HUES48 (cell line): ENCODE measurements at regions not wholly inside any gene's neighbourhood (a gene's known extent, or its start where the extent isn't known, plus 50 kb on each side); places are given as distances from the start of the nearest gene placed in this dataset.

Experiments used
- H3K27ac ChIP-seq: one replicate; pipeline ENCODE4 v1.7.0; 2013; ENCODE audit warnings: low read depth, low read length, inconsistent platforms
- H3K27me3 ChIP-seq: 2 replicates; pipeline ENCODE4 v1.6.1; 2013; ENCODE audit warnings: mild to moderate bottlenecking, low read length; ENCODE audit not compliant: control insufficient read depth, insufficient read depth
- H3K36me3 ChIP-seq: 2 replicates; pipeline ENCODE4 v1.6.1; 2013; ENCODE audit warnings: low read length; ENCODE audit not compliant: control insufficient read depth, insufficient read depth
- H3K4me1 ChIP-seq: 2 replicates; pipeline ENCODE4 v1.6.1; 2013; ENCODE audit warnings: mild to moderate bottlenecking, low read length; ENCODE audit not compliant: control insufficient read depth, insufficient read depth
- H3K4me3 ChIP-seq: 2 replicates; pipeline ENCODE4 v1.5.1; 2013; ENCODE audit warnings: mild to moderate bottlenecking, low read depth, low read length
- H3K9ac ChIP-seq: 2 replicates; pipeline ENCODE4 v1.6.1; 2013; ENCODE audit warnings: mild to moderate bottlenecking, low read depth, low read length, moderate library complexity
- H3K9me3 ChIP-seq: 2 replicates; pipeline ENCODE4 v1.6.1; 2013; ENCODE audit warnings: low read length; ENCODE audit not compliant: control insufficient read depth, insufficient read depth

DNA sequence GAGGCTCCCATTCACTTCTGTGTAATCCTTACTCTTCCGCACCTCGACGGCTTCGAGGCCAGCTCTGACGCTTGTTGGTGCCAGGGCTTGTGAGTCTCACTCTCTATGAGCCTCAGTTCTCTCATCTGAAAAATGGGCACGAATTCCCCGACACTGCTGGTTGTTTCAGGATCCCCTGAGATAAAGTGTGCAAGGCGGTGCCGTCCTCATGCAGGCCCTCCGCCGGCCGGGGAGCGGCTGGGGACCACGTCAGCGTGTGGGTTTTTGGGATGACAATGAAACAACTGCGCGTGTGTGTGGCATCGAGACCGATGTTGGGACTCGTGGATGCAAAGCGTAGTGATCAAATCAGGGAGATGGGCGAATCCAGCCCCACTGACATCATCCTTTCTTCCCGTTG, 75.6 kb downstream of the FOXL3 start:
- Histone ChIP-seq H3K27me3 (no peaks in the 10 kb centered on the region), H3K4me3 (no peak overlapping the region), H3K27ac (no peak overlapping the region), H3K36me3 (no peaks in the 10 kb centered on the region), H3K4me1 (peaks cover 8% of the 10 kb centered on the region; the same call in 1 of the 2 replicates), H3K9me3 (no peaks in the 10 kb centered on the region), H3K9ac (no peak overlapping the region)

DNA sequence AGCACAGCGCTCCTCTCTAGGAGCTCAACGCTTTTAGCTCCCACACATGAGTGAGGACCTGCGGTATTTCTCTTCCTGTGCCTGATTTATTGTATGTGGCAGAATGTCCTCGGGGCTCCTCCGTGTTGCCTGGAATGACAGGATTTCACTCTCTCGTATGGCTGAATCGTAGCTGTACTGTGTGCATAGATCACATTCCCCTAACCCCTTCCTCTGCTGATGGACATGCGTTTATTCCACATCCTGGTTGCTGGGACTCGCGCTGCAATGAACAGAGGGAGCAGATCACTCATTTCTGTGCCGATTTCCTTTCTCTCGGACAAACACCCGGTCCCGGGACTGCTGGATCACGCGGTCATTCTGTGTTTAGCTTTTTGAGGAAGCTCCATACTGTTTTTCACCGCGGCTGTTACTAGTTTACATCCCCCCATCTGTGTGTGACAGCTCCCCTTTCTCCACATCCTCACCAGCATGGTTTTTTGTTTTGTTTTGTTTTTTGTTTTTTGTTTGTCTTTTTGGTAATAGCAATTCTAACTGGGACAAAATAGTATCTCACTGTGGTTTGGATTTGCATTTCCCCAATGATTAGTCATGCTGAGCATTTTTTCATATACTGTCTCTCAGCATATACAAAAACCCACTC, 76.3 kb downstream of the FOXL3 start:
- no peak overlapping the region for H3K9ac ChIP-seq

DNA sequence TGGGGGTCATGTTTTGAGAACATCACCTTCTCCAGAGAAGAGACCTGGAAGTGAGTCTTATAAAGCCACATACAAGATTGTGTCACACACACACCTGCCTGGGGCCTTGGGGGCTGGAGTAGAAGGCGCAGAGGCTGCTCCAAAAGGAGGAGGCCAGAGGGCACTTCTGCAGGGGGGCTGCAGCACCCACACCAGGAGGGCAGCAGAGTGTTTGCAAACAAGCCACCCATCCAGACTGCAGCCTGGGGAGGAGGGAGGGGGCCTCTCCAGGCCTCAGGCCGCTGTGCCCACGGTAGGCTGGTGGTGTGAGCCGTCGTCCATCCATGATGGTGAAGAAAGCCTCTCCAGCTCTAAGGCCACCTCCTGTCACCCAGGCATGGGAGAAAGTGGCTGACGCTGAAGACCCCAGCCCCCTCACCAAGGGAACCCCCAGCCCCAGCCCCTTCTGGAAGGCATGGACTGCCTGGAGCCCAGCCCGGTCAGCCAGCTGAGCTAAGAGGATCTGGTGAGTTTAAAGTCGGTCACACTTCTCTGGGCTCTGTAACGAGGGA, 77.5 kb downstream of the FOXL3 start:
- Histone ChIP-seq H3K27ac (no peak overlapping the region), H3K27me3 (no peaks in the 10 kb centered on the region), H3K4me3 (no peak overlapping the region), H3K36me3 (no peaks in the 10 kb centered on the region), H3K4me1 (peaks cover 8% of the 10 kb centered on the region; the same call in 1 of the 2 replicates), H3K9ac (no peak overlapping the region), H3K9me3 (no peaks in the 10 kb centered on the region)

More for the DNA sequence above, 76.3 kb downstream of the FOXL3 start:
- Histone ChIP-seq H3K4me1 (peaks cover 8% of the 10 kb centered on the region; the same call in 1 of the 2 replicates), H3K9me3 (no peaks in the 10 kb centered on the region), H3K36me3 (no peaks in the 10 kb centered on the region), H3K4me3 (no peak overlapping the region), H3K27me3 (no peaks in the 10 kb centered on the region), H3K27ac (no peak overlapping the region)

DNA sequence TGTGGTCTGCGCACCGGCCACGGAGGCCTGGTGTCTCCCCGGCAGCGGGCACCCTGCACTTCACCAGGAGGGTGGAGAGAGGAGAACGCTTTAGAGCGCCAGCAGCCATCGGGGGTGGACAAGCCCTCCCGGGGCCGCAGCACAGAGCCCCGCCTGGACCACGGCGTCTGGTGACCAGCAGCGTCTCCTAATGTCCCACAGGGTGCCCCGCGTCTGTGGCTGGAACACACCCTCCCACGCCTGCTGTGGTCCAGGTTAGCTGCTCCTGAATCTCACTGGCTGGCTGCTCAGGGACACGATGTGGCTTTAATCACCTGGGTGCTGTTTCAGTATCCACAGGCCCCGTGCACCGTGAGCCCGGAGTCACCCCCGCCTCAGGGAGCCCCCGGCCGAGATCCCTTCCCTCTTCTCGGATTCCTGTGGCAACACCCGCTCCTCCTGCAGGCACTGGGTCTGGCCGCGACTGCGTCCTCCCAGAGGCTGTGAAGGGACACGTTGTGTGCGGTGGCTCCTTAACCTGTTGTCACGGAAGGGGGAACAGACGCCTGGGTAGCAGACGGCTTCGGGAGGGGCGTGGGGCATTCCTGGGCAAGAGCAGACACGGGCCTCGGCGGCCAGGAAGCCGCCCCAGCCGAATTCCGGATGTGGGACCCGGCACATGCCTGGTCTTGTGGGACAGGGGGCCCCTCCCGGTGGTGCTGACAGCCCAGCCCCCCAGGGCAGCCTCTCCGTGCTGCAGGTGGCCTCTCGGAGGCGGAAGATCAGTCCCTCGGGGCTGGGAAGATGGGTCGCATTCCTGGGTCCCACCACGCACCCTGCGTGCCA, 78.9 kb downstream of the FOXL3 start:
- no peaks in the 10 kb centered on the region for H3K9me3 ChIP-seq
- H3K27me3 ChIP-seq: no peaks in the 10 kb centered on the region
- no peak overlapping the region for H3K27ac ChIP-seq
- no peak overlapping the region for H3K4me3 ChIP-seq
- peaks cover 8% of the 10 kb centered on the region; the same call in 1 of the 2 replicates for H3K4me1 ChIP-seq
- H3K36me3 ChIP-seq: no peaks in the 10 kb centered on the region
- no peak overlapping the region for H3K9ac ChIP-seq

DNA sequence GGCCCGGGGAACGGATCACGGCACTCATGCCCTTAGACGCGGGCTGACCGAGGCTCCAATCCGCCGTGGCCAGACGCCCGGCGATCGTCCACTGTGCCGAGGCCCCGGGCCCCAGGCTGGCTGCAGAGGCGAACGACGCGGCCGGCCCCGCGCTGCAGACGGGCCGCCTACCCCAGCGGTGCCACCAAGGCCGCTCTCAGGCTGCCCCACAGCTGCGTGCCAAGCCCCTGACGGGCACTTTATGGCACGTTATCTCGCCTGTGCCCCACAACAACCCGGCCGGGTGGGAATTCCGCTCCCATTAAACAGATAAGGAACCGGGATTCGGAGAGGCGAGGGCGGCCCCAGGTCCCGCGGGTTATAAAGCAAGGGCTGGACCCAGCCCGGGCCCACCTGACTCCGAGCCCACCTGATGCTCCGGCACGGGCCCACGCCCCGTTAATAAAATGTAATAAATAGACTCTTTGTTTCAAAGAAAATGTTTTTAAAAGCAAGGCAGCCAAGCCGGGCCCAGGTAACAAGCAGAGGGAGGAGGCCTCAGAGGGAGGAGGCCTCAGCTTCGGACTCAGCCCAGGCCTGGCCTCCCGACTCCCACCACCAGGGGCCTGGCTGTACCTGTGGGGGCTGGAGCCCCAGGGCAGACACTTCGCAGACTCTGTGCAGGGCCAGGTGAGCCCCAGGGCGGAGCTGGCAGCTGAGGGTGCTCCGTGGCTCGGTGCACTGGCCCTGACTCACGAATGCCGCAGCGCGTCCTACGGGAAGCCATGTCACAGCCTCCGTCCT, 79.7 kb downstream of the FOXL3 start:
- no peaks in the 10 kb centered on the region for H3K9me3 ChIP-seq
- H3K27me3 ChIP-seq: no peaks in the 10 kb centered on the region
- H3K4me1 ChIP-seq: peaks cover 8% of the 10 kb centered on the region; the same call in 1 of the 2 replicates
- no peak overlapping the region for H3K9ac ChIP-seq
- H3K27ac ChIP-seq: no peak overlapping the region
- no peak overlapping the region for H3K4me3 ChIP-seq
- H3K36me3 ChIP-seq: no peaks in the 10 kb centered on the region

DNA sequence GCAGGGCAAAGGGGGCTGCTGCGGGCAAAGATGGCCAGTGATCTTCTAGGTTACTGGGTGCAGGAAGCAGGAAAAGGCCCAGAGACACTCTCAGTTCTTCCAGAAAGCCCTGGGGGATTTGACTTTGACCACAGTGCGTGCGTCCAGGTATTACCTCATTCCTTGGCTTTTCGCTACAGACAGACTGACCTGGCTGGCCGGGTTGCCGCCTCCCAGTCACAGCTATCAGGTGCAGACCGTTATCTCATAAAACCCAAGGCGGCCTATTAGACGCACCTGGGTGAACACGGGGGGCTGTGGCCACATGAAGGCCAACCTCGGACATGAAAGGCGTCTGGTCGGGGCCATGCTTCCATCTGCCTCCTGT, 80.3 kb downstream of the FOXL3 start:
- Histone ChIP-seq H3K27ac (no peak overlapping the region), H3K27me3 (no peaks in the 10 kb centered on the region), H3K4me1 (peaks cover 8% of the 10 kb centered on the region; the same call in 1 of the 2 replicates), H3K36me3 (no peaks in the 10 kb centered on the region), H3K9me3 (no peaks in the 10 kb centered on the region), H3K9ac (no peak overlapping the region), H3K4me3 (no peak overlapping the region)

DNA sequence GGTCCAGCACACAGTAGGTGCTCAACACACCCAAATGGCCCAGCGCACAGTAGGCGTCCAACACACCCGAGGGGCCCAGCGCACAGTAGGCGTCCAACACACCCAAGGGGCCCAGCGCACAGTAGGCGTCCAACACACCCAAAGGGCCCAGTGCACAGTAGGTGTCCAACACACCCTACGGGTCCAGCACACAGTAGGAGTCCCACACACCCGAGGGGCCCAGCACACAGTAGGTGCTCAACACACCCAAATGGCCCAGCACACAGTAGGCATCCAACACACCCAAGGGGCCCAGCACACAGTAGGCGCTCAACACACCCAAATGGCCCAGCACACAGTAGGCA, 80.8 kb downstream of the FOXL3 start:
- Histone ChIP-seq H3K4me1 (peaks cover 8% of the 10 kb centered on the region; the same call in 1 of the 2 replicates), H3K27me3 (no peaks in the 10 kb centered on the region), H3K4me3 (no peak overlapping the region), H3K27ac (no peak overlapping the region), H3K9me3 (no peaks in the 10 kb centered on the region), H3K36me3 (no peaks in the 10 kb centered on the region), H3K9ac (no peak overlapping the region)

DNA sequence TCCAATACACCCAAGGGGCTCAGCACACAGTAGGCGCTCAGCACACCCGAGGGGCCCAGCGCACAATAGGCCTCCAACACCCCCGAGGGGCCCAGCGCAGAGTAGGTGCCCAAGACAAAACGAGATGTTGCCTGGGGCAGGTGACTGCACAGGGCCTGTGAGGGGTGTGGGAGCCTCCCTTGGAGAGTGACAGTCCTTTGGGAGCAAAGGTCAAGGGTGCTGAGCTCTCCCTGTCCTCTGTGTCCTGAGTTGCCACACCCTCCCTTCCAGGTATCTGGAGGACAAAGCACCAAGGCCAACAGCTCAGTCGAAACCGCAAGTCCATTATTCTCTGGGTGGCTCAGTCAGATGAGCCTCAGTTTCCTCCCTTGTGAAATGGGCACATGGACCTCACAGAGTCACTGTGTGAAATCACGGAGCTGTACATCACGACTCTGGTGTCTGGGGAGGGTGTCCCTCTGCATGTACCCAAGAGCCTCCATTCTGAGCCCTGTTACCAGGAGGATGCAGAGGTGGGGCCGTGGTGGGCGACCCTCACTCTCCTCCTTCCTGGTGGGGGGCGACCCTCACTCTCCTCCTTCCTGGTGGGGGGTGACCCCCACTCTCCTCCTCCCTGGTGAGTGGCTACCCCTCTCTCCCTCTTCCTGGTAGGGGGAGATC, 81.3 kb downstream of the FOXL3 start:
- H3K4me1 ChIP-seq: peaks cover 4% of the 10 kb centered on the region; the same call in 1 of the 2 replicates
- H3K9me3 ChIP-seq: no peaks in the 10 kb centered on the region
- no peak overlapping the region for H3K4me3 ChIP-seq
- H3K36me3 ChIP-seq: no peaks in the 10 kb centered on the region
- H3K27ac ChIP-seq: no peak overlapping the region
- H3K27me3 ChIP-seq: no peaks in the 10 kb centered on the region
- H3K9ac ChIP-seq: no peak overlapping the region

DNA sequence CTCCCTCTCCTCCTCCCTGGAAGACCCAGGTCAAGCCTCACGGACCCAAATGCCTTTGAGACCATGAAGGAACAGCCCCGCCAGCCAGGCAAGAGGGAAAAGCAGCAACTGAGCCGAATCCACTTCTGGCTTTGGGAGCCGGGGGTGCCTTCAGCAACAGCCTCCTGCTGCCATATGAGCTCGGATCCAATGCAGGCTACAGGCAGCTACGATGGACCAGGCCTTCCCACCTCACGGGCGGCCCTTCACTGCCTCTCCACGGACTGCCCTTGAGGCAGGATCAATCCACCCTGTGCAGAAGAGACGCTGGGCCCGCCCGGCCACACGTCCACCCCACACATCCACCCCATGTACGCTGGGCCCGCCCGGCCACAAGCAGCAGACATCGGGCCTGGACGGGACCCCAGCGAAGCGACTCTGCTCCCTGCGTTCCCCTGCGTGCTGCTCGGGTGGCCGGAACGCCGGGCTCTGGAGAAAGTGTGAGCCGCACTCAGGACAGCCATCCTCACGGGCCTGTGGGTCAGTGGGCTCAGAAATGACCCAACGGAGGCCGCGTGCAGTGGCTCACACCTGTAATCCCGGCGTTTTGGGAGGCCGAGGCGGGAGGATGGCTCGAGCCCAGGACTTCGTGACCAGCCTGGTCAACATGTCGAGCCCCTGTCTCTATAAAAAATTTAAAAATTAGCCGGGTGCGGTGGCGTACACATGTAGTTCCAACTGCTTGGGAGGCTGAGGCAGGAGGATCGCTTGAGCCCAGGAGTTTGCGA, 82.0 kb downstream of the FOXL3 start:
- H3K4me3 ChIP-seq: no peak overlapping the region
- H3K27ac ChIP-seq: no peak overlapping the region
- H3K36me3 ChIP-seq: no peaks in the 10 kb centered on the region
- no peaks in the 10 kb centered on the region for H3K27me3 ChIP-seq
- H3K4me1 ChIP-seq: no peaks in the 10 kb centered on the region; the same call in 1 of the 2 replicates
- H3K9ac ChIP-seq: no peak overlapping the region
- H3K9me3 ChIP-seq: no peaks in the 10 kb centered on the region

DNA sequence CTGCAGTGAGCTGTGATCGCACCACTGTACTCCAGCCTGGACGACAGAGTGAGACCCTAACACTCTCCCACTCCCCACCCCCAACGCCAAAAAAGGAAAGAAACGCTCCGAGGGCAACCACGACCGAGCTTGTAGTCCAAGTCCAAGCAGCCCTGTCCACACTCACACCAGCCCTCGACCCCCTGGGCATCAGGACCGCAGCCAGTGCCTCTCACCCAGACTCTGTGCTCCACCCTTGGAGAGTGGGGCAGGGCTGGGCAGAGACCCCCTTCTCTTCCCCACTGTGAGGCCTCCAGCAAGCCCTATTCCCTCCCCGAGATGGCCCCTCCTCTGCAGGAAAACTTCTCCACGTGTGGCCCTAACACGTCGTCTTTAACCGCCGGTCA, 82.6 kb downstream of the FOXL3 start:
- Histone ChIP-seq H3K36me3 (no peaks in the 10 kb centered on the region), H3K9me3 (no peaks in the 10 kb centered on the region), H3K9ac (no peak overlapping the region), H3K4me1 (no peaks in the 10 kb centered on the region; the same call in 1 of the 2 replicates), H3K4me3 (no peak overlapping the region), H3K27me3 (no peaks in the 10 kb centered on the region), H3K27ac (no peak overlapping the region)
